ENCODE measurements at regions not wholly inside any gene's neighbourhood (a gene's known extent, or its start where the extent isn't known, plus 50 kb on each side); places are given as distances from the start of the nearest gene placed in this dataset.

DNA sequence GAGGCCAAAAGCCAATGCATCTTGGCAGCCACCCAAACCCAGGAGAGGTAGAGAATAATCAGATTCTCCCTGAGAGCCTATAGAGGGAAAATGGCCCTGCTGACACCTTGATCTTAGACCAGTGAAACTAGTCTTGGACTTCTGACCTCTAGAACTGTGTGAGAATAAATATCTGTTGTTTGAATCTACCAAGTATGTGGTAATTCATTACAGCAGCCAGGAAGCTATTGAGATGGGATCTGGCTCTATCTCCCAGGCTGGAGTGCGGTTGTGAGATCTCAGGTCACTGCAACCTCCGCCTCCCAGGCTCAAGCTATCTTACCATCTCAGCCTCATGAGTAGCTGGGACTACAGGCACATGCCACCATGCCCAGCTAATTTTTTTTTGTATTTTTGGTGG, 567.2 kb downstream of the MBD2 start:
- no peaks in the 10 kb centered on the region for H3K36me3 ChIP-seq
- H3K4me3 ChIP-seq = no peak overlapping the region
- WGBS, 3 donors = 65 to 86% (median 75%) methylated on average over 2 of the region's 2 CpGs
- no peak for DNase-seq
- H3K27ac ChIP-seq = no peak overlapping the region
- no peaks in the 10 kb centered on the region for H3K4me1 ChIP-seq (ENCODE audit: insufficient read depth)
- no peaks in the 10 kb centered on the region for H3K27me3 ChIP-seq
- intact Hi-C loops (cut with DNase I) = no loop called here
- no peaks in the 10 kb centered on the region for H3K9me3 ChIP-seq
- TF ChIP-seq EP300 (IDR thresholded peaks at IDR 0.05) = no peak

DNA sequence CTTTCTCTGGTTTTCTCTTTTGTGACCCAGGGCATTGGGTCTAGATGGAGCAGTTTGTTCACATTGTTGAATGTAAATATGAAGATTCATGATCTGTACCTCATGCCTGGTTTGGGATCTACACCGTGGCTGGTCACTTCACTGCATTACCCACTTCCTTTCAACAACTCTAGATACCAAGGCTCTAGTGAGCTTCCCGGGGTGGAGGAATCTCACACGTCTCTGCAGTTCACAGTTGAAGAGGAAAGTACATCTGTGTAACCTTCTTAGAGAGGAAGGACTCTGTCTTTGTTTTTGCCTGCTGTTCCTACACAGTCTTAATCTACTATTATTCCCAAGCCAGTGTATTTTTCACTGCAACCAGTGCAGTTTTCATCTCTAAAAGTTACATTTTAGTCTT, 574.8 kb downstream of the MBD2 start:
- WGBS, 3 donors = 35 to 43% (median 36%) methylated on average over 3 of the region's 3 CpGs
- H3K9me3 ChIP-seq = no peaks in the 10 kb centered on the region
- no peaks in the 10 kb centered on the region for H3K36me3 ChIP-seq
- no peaks in the 10 kb centered on the region for H3K27me3 ChIP-seq
- no peak overlapping the region for H3K4me3 ChIP-seq
- no peak for TF ChIP-seq EP300 (IDR thresholded peaks at IDR 0.05)
- TF ChIP-seq, protein P1, sequence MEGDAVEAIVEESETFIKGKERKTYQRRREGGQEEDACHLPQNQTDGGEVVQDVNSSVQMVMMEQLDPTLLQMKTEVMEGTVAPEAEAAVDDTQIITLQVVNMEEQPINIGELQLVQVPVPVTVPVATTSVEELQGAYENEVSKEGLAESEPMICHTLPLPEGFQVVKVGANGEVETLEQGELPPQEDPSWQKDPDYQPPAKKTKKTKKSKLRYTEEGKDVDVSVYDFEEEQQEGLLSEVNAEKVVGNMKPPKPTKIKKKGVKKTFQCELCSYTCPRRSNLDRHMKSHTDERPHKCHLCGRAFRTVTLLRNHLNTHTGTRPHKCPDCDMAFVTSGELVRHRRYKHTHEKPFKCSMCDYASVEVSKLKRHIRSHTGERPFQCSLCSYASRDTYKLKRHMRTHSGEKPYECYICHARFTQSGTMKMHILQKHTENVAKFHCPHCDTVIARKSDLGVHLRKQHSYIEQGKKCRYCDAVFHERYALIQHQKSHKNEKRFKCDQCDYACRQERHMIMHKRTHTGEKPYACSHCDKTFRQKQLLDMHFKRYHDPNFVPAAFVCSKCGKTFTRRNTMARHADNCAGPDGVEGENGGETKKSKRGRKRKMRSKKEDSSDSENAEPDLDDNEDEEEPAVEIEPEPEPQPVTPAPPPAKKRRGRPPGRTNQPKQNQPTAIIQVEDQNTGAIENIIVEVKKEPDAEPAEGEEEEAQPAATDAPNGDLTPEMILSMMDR (IDR thresholded peaks at IDR 0.05) = no peak
- TF ChIP-seq POLR2A (IDR thresholded peaks at IDR 0.05) = no peak
- no peaks in the 10 kb centered on the region for H3K4me1 ChIP-seq (ENCODE audit: insufficient read depth)
- intact Hi-C loops (cut with DNase I) = no loop called here
- no peak overlapping the region for H3K27ac ChIP-seq
- DNase-seq = no peak

DNA sequence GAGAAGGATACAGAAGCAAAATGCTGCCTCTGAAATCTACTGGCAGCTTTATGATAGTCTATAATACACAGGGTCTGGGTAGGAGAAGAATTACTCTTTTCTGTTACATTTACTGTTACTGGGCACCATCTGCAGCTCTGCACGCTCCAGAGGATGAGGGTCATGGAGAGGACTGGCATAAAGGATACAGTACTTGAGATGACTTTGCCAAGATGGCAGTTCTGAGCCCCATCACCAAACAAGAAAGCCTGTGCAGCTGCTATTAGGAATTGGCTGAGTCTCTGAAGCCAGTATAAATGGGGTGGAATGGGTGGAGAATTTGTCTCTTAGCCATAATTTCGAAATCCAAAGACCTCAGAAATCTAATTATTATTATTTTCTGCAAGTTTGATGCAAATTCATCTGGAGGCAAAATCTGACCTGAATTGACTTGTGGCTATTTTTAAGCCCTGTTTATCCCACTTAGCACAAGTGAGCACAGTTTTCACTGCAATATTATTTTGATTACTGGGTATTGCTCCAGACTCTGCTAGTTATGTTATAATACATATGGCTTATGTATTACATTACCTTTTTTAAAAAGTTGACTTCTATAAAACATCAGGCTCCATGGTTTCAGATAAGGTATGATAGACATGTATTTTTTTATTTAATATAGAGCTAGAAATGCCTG, 579.5 kb downstream of the MBD2 start:
- H3K9me3 ChIP-seq = no peaks in the 10 kb centered on the region
- H3K4me1 ChIP-seq (ENCODE audit: insufficient read depth) = no peaks in the 10 kb centered on the region
- TF ChIP-seq EP300 (IDR thresholded peaks at IDR 0.05) (no peak), POLR2A (IDR thresholded peaks at IDR 0.05) (no peak)
- TF ChIP-seq, protein P1 (IDR thresholded peaks at IDR 0.05) = no peak
- no peaks in the 10 kb centered on the region for H3K36me3 ChIP-seq
- no peaks in the 10 kb centered on the region for H3K27me3 ChIP-seq
- no peak overlapping the region for H3K27ac ChIP-seq
- no peak overlapping the region for H3K4me3 ChIP-seq
- no peak for DNase-seq
- WGBS, 3 donors = 64 to 72% (median 71%) methylated on average over 2 of the region's 2 CpGs
- intact Hi-C loops (cut with DNase I) = no loop called here

DNA sequence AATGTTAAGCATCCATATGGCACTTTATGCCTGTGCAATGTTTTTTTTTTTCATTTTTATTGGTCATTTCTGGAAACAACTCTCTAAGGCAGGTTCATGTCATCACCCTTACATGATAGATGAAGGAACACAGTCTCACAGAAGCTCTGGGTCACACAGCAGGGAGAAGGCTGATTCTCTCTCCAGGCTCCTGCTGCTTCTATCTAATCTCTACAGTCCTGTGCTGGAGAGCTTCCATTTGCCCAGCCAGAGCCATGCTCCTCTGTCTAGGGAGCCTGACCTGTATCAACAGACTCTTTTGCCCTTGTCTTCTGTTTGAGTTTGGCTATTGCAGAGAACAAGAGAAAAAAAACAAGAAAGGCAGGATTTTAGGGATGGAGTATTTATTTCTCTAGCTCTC, 584.8 kb downstream of the MBD2 start:
- no peak for DNase-seq
- Histone ChIP-seq H3K9me3 (no peaks in the 10 kb centered on the region), H3K36me3 (no peaks in the 10 kb centered on the region), H3K27me3 (no peaks in the 10 kb centered on the region), H3K4me1 (ENCODE audit: insufficient read depth) (no peaks in the 10 kb centered on the region), H3K27ac (no peak overlapping the region), H3K4me3 (no peak overlapping the region)
- intact Hi-C loops (cut with DNase I) = loop anchor here in 1 of 4 donors (10.0 kb wide), 1 partner anchor 1715 kb away; no protein-coding TSS in a partner anchor
- TF ChIP-seq POLR2A (IDR thresholded peaks at IDR 0.05) (no peak), EP300 (IDR thresholded peaks at IDR 0.05) (no peak)
- TF ChIP-seq, protein P1 (IDR thresholded peaks at IDR 0.05) = no peak

DNA sequence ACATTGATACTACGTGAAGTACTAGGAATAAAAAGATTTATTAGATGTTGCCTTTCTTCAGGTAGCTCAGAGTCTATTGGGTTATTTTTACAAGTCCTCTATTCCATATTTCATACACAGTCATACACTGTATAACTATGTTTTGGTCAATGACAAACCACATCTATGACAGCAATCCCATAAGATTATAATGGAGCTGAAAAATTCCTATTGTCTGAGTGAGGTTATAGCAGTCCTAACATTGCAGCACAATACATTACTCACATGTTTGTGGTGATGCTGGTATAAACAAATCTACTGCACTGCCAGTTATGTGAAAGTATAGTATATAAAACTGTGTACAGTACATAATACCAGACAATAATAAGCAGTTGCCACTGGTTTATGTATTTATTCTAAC, 595.1 kb downstream of the MBD2 start:
- Histone ChIP-seq H3K36me3 (no peaks in the 10 kb centered on the region), H3K9me3 (no peaks in the 10 kb centered on the region), H3K4me3 (no peak overlapping the region), H3K27ac (no peak overlapping the region), H3K27me3 (no peaks in the 10 kb centered on the region), H3K4me1 (ENCODE audit: insufficient read depth) (no peaks in the 10 kb centered on the region)
- no peak for DNase-seq
- WGBS, 3 donors = 65 to 77% (median 70%) methylated on average over 1 of the region's 1 CpG
- TF ChIP-seq EP300 (IDR thresholded peaks at IDR 0.05) (no peak), POLR2A (IDR thresholded peaks at IDR 0.05) (no peak)
- TF ChIP-seq, protein P1 (IDR thresholded peaks at IDR 0.05) = no peak
- intact Hi-C loops (cut with DNase I) = no loop called here

All from ovary (tissue), 7 donors.